ENCODE measurements at regions not wholly inside any gene's neighbourhood (a gene's known extent, or its start where the extent isn't known, plus 50 kb on each side); places are given as distances from the start of the nearest gene placed in this dataset.
"Not testable (repeated sequence)": the region's sequence is repeated elsewhere in the genome, so short reads cannot be mapped to it uniquely, and the experiment has no call there.

- not testable (repeated sequence) for DNase-seq (ENCODE audit: low read depth); H3K4me3 ChIP-seq (ENCODE audit: low read length)
- peak; percentile 40 for TF ChIP-seq CTCF (IDR thresholded peaks at IDR 0.05; ENCODE audit: insufficient read depth, low read depth, low read length, missing control alignments)
These were observed 207.5 kb upstream of the PLGLB1 start for GRCh38 chr2:87229091-87229689.

GRCh38 chr2:87229964-87230363 lies 208.3 kb upstream of the PLGLB1 start:
- not testable (repeated sequence) for H3K4me3 ChIP-seq (ENCODE audit: low read length); DNase-seq (ENCODE audit: low read depth)

GRCh38 chr2:87235333-87235981 lies 213.8 kb upstream of the PLGLB1 start:
- DNase-seq (ENCODE audit: low read depth); H3K4me3 ChIP-seq (ENCODE audit: low read length): not testable (repeated sequence)

GRCh38 chr2:87237570-87238336 lies 216.1 kb upstream of the PLGLB1 start:
- H3K4me3 ChIP-seq (ENCODE audit: low read length): not testable (repeated sequence)
- peak; percentile 54 for DNase-seq (ENCODE audit: low read depth)

GRCh38 chr2:87239558-87240215 lies 218.0 kb upstream of the PLGLB1 start:
- not testable (repeated sequence) for H3K4me3 ChIP-seq (ENCODE audit: low read length); DNase-seq (ENCODE audit: low read depth)

- not testable (repeated sequence) for H3K4me3 ChIP-seq (ENCODE audit: low read length); DNase-seq (ENCODE audit: low read depth)
These were observed 224.5 kb upstream of the PLGLB1 start for GRCh38 chr2:87246066-87246717.

GRCh38 chr2:87252046-87252445 lies 230.4 kb upstream of the PLGLB1 start:
- not testable (repeated sequence) for DNase-seq (ENCODE audit: low read depth); H3K4me3 ChIP-seq (ENCODE audit: low read length)

GRCh38 chr2:87254562-87254961 lies 232.9 kb upstream of the PLGLB1 start:
- not testable (repeated sequence) for H3K4me3 ChIP-seq (ENCODE audit: low read length); DNase-seq (ENCODE audit: low read depth)

- not testable (repeated sequence) for DNase-seq (ENCODE audit: low read depth); H3K4me3 ChIP-seq (ENCODE audit: low read length)
These were observed 233.8 kb upstream of the PLGLB1 start for GRCh38 chr2:87255410-87255809.

GRCh38 chr2:87258887-87259286 lies 237.2 kb upstream of the PLGLB1 start:
- H3K4me3 ChIP-seq (ENCODE audit: low read length); DNase-seq (ENCODE audit: low read depth): not testable (repeated sequence)

- DNase-seq (ENCODE audit: low read depth); H3K4me3 ChIP-seq (ENCODE audit: low read length): not testable (repeated sequence)
These were observed 240.6 kb upstream of the PLGLB1 start for GRCh38 chr2:87262184-87262702.

GRCh38 chr2:87263868-87264518 lies 242.3 kb upstream of the PLGLB1 start:
- H3K4me3 ChIP-seq (ENCODE audit: low read length): not testable (repeated sequence)

GRCh38 chr2:87275192-87275591 lies 253.5 kb upstream of the PLGLB1 start:
- not testable (repeated sequence) for H3K4me3 ChIP-seq (ENCODE audit: low read length); DNase-seq (ENCODE audit: low read depth)

More at GRCh38 chr2:87263868-87264518, 242.3 kb upstream of the PLGLB1 start:
- not testable (repeated sequence) for DNase-seq (ENCODE audit: low read depth)

- DNase-seq (ENCODE audit: low read depth); H3K4me3 ChIP-seq (ENCODE audit: low read length): not testable (repeated sequence)
These were observed 254.5 kb upstream of the PLGLB1 start for GRCh38 chr2:87275974-87276629.

- not testable (repeated sequence) for H3K4me3 ChIP-seq (ENCODE audit: low read length); DNase-seq (ENCODE audit: low read depth)
These were observed 255.0 kb upstream of the PLGLB1 start for GRCh38 chr2:87276673-87277072.

GRCh38 chr2:87277734-87278133 lies 256.1 kb upstream of the PLGLB1 start:
- not testable (repeated sequence) for H3K4me3 ChIP-seq (ENCODE audit: low read length); DNase-seq (ENCODE audit: low read depth)
